ENCODE measurements at regions not wholly inside any gene's neighbourhood (a gene's known extent, or its start where the extent isn't known, plus 50 kb on each side); places are given as distances from the start of the nearest gene placed in this dataset.

DNA sequence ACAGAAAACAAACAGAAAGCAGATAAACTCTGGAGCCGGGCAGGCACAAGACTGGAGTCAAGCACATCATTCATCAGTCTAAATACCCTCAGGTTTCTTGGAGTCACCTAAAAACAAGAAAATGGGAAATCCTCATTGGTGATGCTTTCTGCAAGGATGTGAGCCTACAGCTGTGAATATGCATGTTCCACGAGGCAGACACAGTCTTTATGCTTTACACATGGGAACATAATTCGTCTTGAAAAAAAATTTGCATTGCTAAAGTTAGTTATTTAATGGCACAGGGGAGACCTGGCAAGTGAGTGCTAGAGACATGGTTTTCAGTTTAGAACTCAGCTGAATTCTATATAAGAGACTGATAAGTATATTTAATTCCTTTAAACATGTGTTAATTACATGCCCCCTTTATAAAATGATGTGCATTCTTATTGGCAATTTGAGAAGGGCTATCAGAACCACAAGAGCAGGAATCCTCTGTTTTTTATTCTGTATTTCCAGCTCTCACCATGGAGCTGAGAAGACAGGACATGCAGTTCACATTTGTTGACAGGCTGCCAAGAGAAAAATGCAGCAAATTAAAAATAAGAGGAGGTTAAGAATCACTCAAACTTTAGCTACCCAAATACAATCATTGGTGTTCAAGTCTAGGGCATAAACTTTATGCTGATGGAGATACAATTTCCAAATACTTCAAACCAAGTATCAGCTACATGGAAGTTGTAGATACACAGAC, 438.0 kb upstream of the MPDZ start:
- TF ChIP-seq BHLHE40 (IDR thresholded peaks at IDR 0.05; ENCODE audit: low read depth, low read length) (no peak), CTCF (IDR thresholded peaks at IDR 0.05) (no peak), MAX (IDR thresholded peaks at IDR 0.05) (no peak), KDM1A (IDR thresholded peaks at IDR 0.05; ENCODE audit: low read depth) (no peak), CEBPB (IDR thresholded peaks at IDR 0.05) (no peak), EHMT2 (IDR thresholded peaks at IDR 0.05; ENCODE audit: low read depth) (no peak), ELK1 (IDR thresholded peaks at IDR 0.05; ENCODE audit: low read depth, low read length) (no peak), POLR2A (IDR thresholded peaks at IDR 0.05; ENCODE audit: low read length) (no peak), RAD21 (conservative IDR thresholded peaks at IDR 0.05 in 1 of 2, IDR thresholded peaks at IDR 0.05 in 1 of 2) (no peak), USF2 (IDR thresholded peaks at IDR 0.05) (no peak), MAFK (IDR thresholded peaks at IDR 0.05; ENCODE audit: partially characterized antibody) (no peak)
- TF ChIP-seq, protein P1, sequence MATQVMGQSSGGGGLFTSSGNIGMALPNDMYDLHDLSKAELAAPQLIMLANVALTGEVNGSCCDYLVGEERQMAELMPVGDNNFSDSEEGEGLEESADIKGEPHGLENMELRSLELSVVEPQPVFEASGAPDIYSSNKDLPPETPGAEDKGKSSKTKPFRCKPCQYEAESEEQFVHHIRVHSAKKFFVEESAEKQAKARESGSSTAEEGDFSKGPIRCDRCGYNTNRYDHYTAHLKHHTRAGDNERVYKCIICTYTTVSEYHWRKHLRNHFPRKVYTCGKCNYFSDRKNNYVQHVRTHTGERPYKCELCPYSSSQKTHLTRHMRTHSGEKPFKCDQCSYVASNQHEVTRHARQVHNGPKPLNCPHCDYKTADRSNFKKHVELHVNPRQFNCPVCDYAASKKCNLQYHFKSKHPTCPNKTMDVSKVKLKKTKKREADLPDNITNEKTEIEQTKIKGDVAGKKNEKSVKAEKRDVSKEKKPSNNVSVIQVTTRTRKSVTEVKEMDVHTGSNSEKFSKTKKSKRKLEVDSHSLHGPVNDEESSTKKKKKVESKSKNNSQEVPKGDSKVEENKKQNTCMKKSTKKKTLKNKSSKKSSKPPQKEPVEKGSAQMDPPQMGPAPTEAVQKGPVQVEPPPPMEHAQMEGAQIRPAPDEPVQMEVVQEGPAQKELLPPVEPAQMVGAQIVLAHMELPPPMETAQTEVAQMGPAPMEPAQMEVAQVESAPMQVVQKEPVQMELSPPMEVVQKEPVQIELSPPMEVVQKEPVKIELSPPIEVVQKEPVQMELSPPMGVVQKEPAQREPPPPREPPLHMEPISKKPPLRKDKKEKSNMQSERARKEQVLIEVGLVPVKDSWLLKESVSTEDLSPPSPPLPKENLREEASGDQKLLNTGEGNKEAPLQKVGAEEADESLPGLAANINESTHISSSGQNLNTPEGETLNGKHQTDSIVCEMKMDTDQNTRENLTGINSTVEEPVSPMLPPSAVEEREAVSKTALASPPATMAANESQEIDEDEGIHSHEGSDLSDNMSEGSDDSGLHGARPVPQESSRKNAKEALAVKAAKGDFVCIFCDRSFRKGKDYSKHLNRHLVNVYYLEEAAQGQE (IDR thresholded peaks at IDR 0.05) = no peak

Measured in A549 (cell line).